ENCODE measurements at regions not wholly inside any gene's neighbourhood (a gene's known extent, or its start where the extent isn't known, plus 50 kb on each side); places are given as distances from the start of the nearest gene placed in this dataset.

- DNase-seq: no peak
These were observed 72.3 kb upstream of the SOX4 start for GRCh38 chr6:21521276-21521675.

DNA sequence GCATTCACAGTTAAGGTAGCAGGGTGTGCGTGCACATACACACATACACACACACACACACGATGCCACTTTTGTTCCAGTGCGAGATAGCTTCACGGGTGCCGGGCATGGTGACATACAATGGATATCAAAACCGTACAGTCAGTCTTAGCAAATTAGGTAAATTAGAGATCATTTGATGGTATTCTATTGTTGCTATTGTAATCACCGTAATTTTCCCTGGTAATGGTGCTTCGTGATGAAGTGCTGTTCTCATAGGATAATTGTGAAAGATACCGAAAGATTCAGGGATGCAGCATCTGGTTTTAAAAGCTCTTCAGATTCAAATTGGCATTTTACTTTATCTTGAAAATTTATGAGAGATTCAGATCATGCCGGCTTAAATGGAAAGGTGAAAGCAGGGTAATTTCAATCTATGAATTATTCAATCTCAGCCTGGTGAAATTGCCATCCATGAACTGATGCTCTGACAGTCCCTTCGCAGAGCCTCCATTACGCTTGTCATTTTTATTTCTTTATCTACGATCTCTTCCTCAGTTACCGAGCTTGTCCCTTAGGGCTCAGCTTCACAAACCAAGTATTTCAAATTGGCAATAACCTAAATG is 71.3 kb upstream of the SOX4 start:
- DNase-seq: no peak

GRCh38 chr6:21522797-21523456 is 70.6 kb upstream of the SOX4 start:
- DNase-seq: no peak

- no peak for DNase-seq
These were observed 69.9 kb upstream of the SOX4 start for GRCh38 chr6:21523652-21524051.

- DNase-seq: no peak
These were observed 69.3 kb upstream of the SOX4 start for GRCh38 chr6:21524201-21524600.

DNA sequence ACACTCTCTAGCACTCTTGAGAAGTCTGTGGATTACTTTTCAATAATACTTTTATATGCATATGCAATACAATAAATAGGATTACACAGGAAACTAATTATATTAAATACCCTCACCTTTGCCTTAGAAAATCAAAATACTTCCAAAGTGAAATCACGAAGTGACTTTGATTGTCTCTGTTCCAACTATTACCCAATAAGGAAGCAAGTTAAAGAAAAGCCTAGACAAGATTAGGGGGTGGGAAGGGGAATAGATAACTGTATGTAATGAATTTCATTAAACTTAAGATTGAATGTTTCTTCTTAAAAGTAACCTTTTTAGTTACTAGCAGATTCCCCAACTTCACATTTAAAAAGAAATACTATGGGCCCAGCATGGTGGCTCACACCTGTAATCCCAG is 66.6 kb upstream of the SOX4 start:
- no peak for DNase-seq

DNA sequence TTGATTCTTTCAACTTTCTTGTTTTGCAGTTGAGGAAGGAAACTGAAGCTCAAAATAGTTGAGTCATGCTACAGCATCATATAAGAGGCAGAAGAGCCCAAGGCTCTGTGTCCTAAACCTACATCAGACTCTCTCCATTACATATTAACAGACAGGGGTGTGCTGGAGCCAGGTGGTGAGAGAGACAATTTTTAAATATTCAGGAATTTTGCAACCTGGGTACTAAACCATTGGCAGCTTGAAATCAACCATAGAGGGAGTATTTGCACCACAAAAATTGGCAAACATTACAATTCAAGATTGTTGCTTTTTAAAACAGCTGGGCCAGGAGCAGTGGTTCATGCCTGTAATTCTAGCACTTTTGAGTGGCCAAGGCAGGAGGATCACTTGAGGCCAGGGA is 65.8 kb upstream of the SOX4 start:
- no peak for DNase-seq

DNA sequence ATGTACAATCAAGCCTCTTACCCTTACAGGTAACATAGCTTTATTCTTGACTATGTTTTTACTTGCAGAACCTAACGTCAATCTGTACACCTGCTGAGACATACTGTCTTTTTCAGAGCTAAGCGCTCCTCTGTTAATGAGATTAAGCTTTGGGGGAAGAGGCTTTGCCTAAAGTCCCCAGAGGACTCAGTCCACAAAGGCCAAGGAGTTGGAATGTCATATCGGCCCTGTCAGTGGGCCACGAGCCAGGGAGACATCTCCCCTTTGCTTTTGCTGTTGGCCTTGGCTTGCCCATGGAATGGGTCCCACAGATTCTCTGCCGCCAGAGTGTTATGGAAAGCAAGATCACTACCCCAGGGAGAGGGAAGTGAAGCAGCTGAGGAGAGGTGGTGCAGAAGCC is 64.1 kb upstream of the SOX4 start:
- DNase-seq: no peak

- no peak for DNase-seq
These were observed 62.2 kb upstream of the SOX4 start for GRCh38 chr6:21531393-21531792.

- no peak for DNase-seq
These were observed 59.9 kb upstream of the SOX4 start for GRCh38 chr6:21533678-21534077.

GRCh38 chr6:21536280-21536766 is 57.2 kb upstream of the SOX4 start:
- no peak for DNase-seq

GRCh38 chr6:21537637-21538036 is 55.9 kb upstream of the SOX4 start:
- peak; percentile 16 for DNase-seq

DNA sequence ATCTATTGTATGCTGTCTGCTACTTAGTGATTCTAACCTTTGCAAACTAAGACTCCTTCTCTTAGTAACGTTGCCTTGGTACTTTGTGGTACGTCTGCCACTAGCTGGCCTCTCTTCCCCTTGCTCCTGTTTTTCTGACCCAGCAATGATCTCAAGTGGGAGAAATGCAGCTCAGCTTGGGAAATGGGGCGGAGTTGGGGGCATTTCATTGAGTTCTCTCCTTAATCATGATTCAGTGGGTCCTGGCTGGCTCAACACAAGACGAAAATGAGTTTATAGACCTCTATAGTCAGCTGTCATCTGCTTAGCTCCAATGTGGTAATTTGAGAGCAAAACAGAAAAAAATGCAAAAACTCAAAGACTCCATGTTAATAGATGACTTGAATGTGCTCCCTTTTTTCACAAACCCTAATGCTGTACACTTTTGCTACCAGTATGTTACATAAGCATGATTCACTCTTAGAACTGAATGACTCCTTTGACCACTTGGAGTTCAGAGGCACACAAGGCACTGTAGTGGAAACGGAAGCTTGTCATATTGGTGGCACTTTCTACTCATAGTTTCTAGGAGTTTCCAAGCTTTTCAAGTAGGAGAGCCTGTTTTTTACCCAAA is 55.3 kb upstream of the SOX4 start:
- DNase-seq: no peak

GRCh38 chr6:21539621-21540100 is 53.9 kb upstream of the SOX4 start:
- DNase-seq: no peak
